HG02943 (cell line): ENCODE measurements at regions not wholly inside any gene's neighbourhood (a gene's known extent, or its start where the extent isn't known, plus 50 kb on each side); places are given as distances from the start of the nearest gene placed in this dataset.
"Not testable (repeated sequence)": the region's sequence is repeated elsewhere in the genome, so short reads cannot be mapped to it uniquely, and the experiment has no call there.

Experiments
- ATAC-seq: cut with Tn5 transposase; IDR thresholded peaks from one replicate; pipeline ENCODE4 v1.9.1; 2021; ENCODE audit warnings: mild to moderate bottlenecking, low read depth, moderate library complexity; ENCODE audit not compliant: unreplicated experiment

GRCh38 chr4:171538601-171539100, 274.6 kb upstream of the GALNTL6 start:
- ATAC-seq, result no peak

- ATAC-seq, result no peak
Observed at GRCh38 chr4:171534391-171534790, 278.8 kb upstream of the GALNTL6 start.

DNA sequence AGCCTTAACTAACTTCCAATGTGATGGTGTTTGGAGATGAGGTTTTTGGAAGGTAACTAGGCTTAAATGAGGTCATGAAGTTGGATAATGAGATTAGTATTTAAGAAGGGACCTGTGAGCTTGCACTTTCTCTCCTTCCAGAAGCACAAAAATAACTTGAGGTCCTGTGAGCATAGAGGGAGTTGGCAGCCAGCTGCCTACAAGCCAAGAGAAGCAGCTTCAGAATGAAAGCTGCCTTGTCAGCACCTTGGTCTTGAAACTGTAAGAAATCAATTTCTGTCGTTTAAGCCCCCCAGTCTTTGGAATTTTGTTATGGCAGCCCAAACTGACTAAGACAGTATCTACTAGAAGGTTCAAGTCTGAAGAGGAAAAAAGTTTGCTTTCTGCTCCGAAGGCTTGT, 280.2 kb upstream of the GALNTL6 start:
- no peak for ATAC-seq

- no peak for ATAC-seq
Observed at GRCh38 chr4:171524903-171525302, 288.3 kb upstream of the GALNTL6 start.

DNA sequence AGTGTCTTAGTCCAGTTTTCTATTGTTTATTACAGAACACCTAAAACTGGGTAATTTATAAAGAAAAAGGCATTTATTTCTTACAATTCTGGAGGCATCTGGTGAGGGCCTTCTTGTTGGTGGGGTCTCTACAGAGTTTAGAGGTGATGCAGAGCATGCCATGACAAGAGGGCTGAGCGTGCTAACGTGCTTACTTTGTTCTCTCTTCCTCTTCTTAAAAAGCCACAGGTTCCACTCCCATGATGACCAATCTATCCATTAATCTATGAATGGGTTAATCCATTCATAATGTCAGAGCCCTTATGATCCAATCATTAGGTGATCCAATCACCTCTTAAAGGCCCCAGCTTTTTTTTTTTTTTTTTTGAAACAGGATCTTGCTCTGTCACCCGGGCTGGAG, 291.5 kb upstream of the GALNTL6 start:
- ATAC-seq, result no peak

- no peak for ATAC-seq
Observed at GRCh38 chr4:171519457-171519856, 293.7 kb upstream of the GALNTL6 start.

DNA sequence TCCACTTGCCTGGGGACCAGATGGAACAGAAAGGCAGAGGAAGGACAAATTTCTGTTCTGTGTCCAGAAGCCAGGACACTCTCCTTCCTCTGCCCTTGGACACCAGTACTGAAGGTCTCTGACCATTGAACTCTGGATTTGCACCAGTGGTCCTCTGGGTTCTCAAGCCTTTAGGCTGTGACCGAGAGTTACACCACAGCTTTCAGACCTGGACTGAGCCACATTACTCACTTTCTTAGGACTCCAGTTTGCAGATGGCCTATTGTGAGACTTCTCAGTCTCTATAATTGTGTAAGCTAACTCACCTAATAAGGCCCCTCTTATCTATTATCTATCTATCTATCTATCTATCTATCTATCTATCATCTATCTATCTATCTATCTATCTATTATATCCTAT, 295.3 kb upstream of the GALNTL6 start:
- ATAC-seq, result no peak

GRCh38 chr4:171516694-171517093, 296.5 kb upstream of the GALNTL6 start:
- no peak for ATAC-seq

- no peak for ATAC-seq
Observed at GRCh38 chr4:171484681-171485080, 328.5 kb upstream of the GALNTL6 start.

GRCh38 chr4:171478181-171478580, 335.0 kb upstream of the GALNTL6 start:
- no peak for ATAC-seq

GRCh38 chr4:171475111-171475510, 338.1 kb upstream of the GALNTL6 start:
- ATAC-seq, result not testable (repeated sequence)

GRCh38 chr4:171473155-171473554, 340.0 kb upstream of the GALNTL6 start:
- ATAC-seq, result no peak

DNA sequence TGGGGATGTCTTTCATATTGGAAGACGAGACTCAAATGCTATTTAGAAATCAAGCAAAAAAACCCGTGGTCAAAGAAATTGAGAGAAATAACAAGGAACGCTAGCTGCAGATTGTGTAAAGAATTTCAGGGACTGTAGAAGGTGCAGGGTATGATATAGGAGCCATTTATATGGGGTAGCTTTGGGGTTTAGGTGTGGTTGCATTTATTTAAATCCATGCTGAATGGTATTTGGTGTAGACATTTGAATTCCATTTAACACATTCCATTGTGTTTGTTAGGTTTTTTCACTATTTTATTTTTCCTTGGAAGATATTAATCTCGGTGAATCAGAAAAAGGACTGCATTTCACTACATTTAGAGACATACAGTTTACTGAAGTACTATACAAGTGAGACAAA, 341.0 kb upstream of the GALNTL6 start:
- ATAC-seq, result no peak

DNA sequence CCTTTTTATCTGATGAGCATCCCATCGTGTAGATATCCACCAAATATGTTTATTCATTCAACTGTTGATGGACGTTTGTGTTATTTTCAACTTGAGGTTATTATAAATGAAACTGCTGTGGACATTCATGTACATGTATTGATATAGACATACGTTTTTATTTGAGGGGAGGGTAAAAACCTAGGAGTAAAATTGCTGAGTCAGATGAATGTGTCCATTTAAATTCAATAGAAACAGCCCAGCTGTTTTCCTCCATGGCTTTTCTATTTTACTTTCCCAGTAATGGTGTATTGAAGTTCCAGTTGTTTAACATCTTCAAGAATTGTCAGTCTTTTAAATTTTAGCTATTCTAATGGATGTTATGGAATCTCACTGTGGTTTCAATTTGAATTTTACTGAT, 348.7 kb upstream of the GALNTL6 start:
- no peak for ATAC-seq

DNA sequence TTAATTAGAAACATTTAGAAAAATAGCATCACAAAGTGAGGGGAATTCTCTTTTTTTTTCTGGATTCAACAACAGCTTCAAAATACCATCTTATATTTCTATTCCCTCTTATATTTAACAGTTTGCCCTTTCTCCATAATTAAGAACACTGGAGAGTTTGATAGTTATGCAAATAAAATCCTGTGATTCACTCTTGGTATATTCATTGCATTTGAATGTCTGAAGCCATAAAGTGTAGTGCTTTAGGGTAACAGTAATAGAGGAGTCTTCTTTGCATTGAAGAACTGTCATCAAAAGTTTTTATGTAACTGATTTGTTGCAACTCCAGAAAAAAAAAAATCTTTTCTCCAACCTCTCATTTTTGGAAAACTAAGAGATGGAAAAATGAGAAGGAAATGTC, 352.0 kb upstream of the GALNTL6 start:
- ATAC-seq, result no peak

DNA sequence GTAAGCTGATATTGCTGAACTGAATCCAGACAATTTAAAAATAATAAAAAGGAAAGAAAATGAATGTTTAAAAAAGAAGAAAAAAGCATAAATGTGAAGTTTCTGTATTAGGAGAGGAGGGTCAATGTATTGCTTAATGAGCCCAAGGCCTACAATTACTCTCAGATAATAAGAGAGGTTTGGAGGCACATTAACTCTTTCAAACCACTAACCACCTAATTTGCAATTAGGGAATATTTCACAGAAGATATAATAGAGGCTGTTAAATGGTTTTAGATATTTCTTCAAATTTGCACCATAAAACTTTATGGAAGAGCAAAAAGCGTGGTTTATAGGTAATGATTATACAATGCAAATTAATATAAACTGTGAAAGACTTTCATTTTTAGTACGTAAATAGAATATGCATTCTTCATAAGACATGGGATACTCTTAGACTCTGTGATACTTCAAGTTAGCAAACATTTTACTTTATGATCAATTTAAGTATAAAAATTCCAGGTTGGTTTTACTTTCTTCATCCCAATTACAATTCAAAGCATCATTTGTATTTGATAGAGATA, 364.2 kb upstream of the GALNTL6 start:
- ATAC-seq, result no peak

- no peak for ATAC-seq
Observed at GRCh38 chr4:171448358-171448757, 364.8 kb upstream of the GALNTL6 start.

DNA sequence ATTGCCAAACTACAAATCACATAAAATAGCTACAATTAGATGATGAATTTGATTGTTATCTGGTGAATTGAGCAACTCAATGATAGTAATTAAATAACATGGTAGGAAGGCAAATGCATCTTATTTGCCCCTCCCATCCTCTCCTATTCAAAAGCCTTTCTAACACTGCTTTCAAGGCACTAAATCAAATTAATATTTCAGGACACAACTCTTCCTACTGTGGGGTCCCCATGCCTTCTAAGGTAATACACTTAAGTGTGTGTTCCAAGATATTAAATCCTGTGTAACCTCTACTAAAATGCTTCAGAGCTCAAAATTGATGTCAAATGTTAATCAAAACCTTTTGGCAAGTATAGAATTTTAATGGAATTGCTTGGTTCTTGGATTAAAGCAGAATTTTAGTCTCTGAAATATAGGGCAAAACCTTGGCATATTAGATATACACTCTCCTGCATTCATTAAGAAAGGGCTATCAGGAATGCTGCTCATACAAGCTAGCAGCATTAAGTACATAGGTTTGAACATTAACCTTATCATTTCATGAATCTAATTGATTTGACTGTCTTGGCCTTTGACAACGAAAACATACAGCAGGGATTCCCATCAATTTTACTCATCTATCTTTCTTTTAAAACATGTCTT, 371.8 kb upstream of the GALNTL6 start:
- ATAC-seq, result no peak

GRCh38 chr4:171433674-171434073, 379.5 kb upstream of the GALNTL6 start:
- no peak for ATAC-seq

- no peak for ATAC-seq
Observed at GRCh38 chr4:171432536-171432935, 380.7 kb upstream of the GALNTL6 start.

DNA sequence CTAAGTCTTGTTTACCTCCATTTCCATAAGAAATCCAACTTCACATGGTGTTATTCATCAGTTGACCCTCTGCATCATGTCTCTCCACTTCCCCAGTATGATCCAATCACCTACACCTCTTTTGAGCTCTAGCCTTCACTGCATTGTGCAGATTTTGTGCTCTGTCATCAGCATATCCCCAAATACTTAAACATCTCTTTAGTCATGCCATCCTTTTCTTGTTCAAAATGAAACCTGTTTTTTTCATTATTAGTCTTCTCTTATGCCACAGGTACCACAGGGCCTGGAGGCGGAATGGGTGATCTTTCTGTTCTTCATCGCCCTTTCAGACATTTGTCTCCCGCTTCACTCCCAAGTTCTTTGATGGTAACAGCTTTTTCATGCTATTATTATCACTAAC, 382.7 kb upstream of the GALNTL6 start:
- no peak for ATAC-seq

- no peak for ATAC-seq
Observed at GRCh38 chr4:171397175-171397574, 416.0 kb upstream of the GALNTL6 start.
